DOHH2 (cell line): ENCODE measurements at regions not wholly inside any gene's neighbourhood (a gene's known extent, or its start where the extent isn't known, plus 50 kb on each side); places are given as distances from the start of the nearest gene placed in this dataset.

Source experiments
- H3F3A ChIP-seq: fragments of 200-600 bp; sonication (generic), shearing (Covaris generic); 2 replicates; pipeline ENCODE4 v1.6.0; 2016; ENCODE audit warnings: antibody characterized with exemption, mild to moderate bottlenecking; ENCODE audit not compliant: control insufficient read depth, insufficient read depth
- H3K27ac ChIP-seq: fragments of 200-600 bp; sonication (generic); 2 replicates; pipeline ENCODE4 v1.5.1; 2014; ENCODE audit warnings: low read depth, mild to moderate bottlenecking, low read length, moderate library complexity
- H3K27me3 ChIP-seq: fragments of 200-600 bp; sonication (generic); 2 replicates; pipeline ENCODE4 v1.6.1; 2014; ENCODE audit warnings: mild to moderate bottlenecking, low read length, mixed read lengths; ENCODE audit not compliant: control insufficient read depth
- H3K36me3 ChIP-seq: fragments of 200-600 bp; sonication (generic); 2 replicates; pipeline ENCODE4 v1.6.1; 2014; ENCODE audit warnings: mild to moderate bottlenecking, low read length, moderate library complexity, mixed read lengths; ENCODE audit not compliant: control insufficient read depth
- H3K4me1 ChIP-seq: fragments of 200-600 bp; sonication (generic); 2 replicates; pipeline ENCODE4 v1.6.1; 2014; ENCODE audit warnings: mild to moderate bottlenecking, low read length, mixed read lengths; ENCODE audit not compliant: control insufficient read depth
- H3K4me2 ChIP-seq: fragments of 200-600 bp; sonication (generic); 2 replicates; pipeline ENCODE4 v1.6.0; 2014; ENCODE audit warnings: mild to moderate bottlenecking, low read length, moderate library complexity
- H3K4me3 ChIP-seq: fragments of 200-600 bp; sonication (generic); 2 replicates; pipeline ENCODE4 v1.5.1; 2014; ENCODE audit warnings: mild to moderate bottlenecking, low read length, mixed read lengths
- H3K79me2 ChIP-seq: fragments of 200-600 bp; sonication (generic); 2 replicates; pipeline ENCODE4 v1.6.1; 2014; ENCODE audit warnings: mild to moderate bottlenecking, low read length, mixed read lengths; ENCODE audit not compliant: control insufficient read depth
- H3K9me2 ChIP-seq: fragments of 200-600 bp; sonication (generic); replicated peaks from 2 replicates; pipeline ENCODE4 v1.6.1; 2014; ENCODE audit warnings: mild to moderate bottlenecking, low read length, mixed read lengths; ENCODE audit not compliant: control insufficient read depth
- H3K9me3 ChIP-seq: fragments of 200-600 bp; sonication (generic); 2 replicates; pipeline ENCODE4 v1.6.1; 2014; ENCODE audit warnings: antibody characterized with exemption, low read length, mixed read lengths; ENCODE audit not compliant: control insufficient read depth, insufficient read depth
- H4K20me1 ChIP-seq: fragments of 200-600 bp; sonication (generic); 2 replicates; pipeline ENCODE4 v1.6.0; 2014; ENCODE audit warnings: low read depth, mild to moderate bottlenecking, antibody characterized with exemption, low read length, moderate library complexity; ENCODE audit not compliant: control insufficient read depth, insufficient read depth
- EZH2phosphoT487 ChIP-seq: fragments of 200-600 bp; sonication (generic); IDR thresholded peaks from 2 replicates; pipeline ENCODE4 v1.6.1; 2017; ENCODE audit warnings: borderline replicate concordance, mild to moderate bottlenecking, antibody characterized with exemption, low read length, moderate library complexity, mixed read lengths
- TF ChIP-seq, protein P1 (sequence below): fragments of 200-600 bp; sonication (generic); IDR thresholded peaks from one replicate; pipeline ENCODE4 v1.5.1; 2014; ENCODE audit warnings: antibody characterized with exemption, mild to moderate bottlenecking, low read depth, low read length; ENCODE audit not compliant: poor library complexity, severe bottlenecking

DNA sequence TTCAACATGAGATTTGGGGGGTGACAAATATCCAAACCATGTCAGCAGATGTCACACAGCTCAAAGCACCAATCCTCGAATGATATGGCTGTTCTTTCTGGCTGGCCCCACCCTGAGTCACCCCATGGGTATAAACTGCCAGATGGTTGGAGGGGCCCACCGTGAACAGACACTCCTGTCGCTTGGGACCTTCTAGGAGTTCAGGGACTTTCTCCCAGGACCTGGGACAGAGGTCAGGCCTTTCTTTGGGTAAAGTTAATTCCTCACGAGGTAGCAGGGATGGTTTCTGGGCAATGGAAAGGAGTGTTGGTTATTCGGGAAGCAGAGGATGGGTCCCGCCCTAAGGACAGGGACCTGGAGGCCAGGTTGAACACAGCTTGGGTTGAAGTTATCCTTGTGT, 262.0 kb downstream of the ACTR3B start:
- Histone ChIP-seq H3K4me1 (no peaks in the 10 kb centered on the region), H3K36me3 (no peaks in the 10 kb centered on the region), H4K20me1 (no peaks in the 10 kb centered on the region), H3K9me2 (no peaks in the 10 kb centered on the region), H3K27ac (no peak overlapping the region), H3K27me3 (no peaks in the 10 kb centered on the region), H3F3A (no peaks in the 10 kb centered on the region), H3K4me3 (no peak overlapping the region), H3K9me3 (no peaks in the 10 kb centered on the region), H3K4me2 (no peak overlapping the region), H3K79me2 (no peaks in the 10 kb centered on the region)
- no peak for TF ChIP-seq EZH2phosphoT487
- TF ChIP-seq, protein P1, sequence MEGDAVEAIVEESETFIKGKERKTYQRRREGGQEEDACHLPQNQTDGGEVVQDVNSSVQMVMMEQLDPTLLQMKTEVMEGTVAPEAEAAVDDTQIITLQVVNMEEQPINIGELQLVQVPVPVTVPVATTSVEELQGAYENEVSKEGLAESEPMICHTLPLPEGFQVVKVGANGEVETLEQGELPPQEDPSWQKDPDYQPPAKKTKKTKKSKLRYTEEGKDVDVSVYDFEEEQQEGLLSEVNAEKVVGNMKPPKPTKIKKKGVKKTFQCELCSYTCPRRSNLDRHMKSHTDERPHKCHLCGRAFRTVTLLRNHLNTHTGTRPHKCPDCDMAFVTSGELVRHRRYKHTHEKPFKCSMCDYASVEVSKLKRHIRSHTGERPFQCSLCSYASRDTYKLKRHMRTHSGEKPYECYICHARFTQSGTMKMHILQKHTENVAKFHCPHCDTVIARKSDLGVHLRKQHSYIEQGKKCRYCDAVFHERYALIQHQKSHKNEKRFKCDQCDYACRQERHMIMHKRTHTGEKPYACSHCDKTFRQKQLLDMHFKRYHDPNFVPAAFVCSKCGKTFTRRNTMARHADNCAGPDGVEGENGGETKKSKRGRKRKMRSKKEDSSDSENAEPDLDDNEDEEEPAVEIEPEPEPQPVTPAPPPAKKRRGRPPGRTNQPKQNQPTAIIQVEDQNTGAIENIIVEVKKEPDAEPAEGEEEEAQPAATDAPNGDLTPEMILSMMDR: no peak

DNA sequence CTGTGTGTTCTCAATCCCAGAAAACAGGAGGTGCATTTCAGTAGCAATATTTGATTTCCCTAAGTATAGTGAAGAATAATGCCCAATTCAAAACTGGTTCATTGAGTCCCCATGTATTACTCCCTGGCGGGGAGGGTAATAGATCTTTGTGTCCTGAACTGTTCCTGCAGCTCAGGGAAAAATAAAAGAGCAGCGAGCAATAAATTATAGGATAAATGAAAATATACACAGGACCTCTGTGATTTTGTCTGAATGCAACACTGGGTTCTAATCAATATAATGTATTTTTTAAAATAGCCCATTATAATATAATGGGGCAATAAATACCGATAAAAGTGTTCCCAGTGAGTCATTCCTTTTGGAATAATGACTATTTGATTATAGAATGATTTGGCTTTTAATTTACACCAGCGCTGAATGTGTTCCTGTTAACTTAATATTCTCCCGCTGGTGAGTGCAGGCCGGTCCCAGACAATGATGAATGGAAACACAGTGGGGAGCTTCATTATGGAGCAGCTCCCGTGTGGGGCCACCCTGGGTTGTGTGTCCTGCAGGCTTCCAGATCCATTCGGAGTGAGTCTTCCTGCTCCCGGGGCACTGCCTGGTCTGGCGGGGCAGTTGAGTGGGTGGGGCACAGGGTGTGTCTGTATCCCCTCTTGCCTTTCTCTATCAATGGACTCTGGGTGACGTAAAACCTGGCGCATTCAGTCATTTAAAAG, 263.1 kb downstream of the ACTR3B start:
- Histone ChIP-seq H4K20me1 (no peaks in the 10 kb centered on the region), H3F3A (no peaks in the 10 kb centered on the region), H3K9me2 (no peaks in the 10 kb centered on the region), H3K27me3 (no peaks in the 10 kb centered on the region), H3K9me3 (no peaks in the 10 kb centered on the region), H3K4me3 (no peak overlapping the region), H3K4me2 (no peak overlapping the region), H3K27ac (no peak overlapping the region), H3K36me3 (no peaks in the 10 kb centered on the region), H3K79me2 (no peaks in the 10 kb centered on the region), H3K4me1 (no peaks in the 10 kb centered on the region)
- TF ChIP-seq, protein P1: no peak
- TF ChIP-seq EZH2phosphoT487: no peak

DNA sequence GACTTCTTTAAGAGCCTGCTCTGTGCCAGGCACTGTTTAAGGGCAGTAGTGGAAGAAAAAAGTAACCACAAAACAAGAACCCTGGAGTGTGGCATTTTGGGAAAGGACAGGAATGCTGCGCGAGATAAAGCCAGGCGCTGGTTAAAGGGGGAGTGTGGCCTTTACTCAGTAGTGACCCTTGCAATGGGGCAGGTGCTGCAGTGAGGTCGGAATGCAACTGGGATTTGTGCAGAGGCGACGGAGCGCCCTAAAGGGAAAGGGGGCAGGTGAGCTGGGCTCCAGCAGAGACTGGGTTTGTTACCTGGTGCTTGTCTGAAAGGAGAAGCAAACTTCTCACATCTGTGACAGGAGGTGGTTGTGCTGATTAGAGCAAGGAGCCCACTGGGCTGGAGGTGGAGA, 263.6 kb downstream of the ACTR3B start:
- TF ChIP-seq EZH2phosphoT487: no peak
- TF ChIP-seq, protein P1: no peak
- no peaks in the 10 kb centered on the region for H3K27me3 ChIP-seq

More for the DNA sequence above, 263.6 kb downstream of the ACTR3B start:
- no peak overlapping the region for H3K4me3 ChIP-seq
- H3K36me3 ChIP-seq: no peaks in the 10 kb centered on the region
- no peaks in the 10 kb centered on the region for H3K9me2 ChIP-seq
- no peaks in the 10 kb centered on the region for H3K79me2 ChIP-seq
- H3K4me2 ChIP-seq: no peak overlapping the region
- no peaks in the 10 kb centered on the region for H3F3A ChIP-seq
- no peak overlapping the region for H3K27ac ChIP-seq
- no peaks in the 10 kb centered on the region for H3K9me3 ChIP-seq
- no peaks in the 10 kb centered on the region for H4K20me1 ChIP-seq
- H3K4me1 ChIP-seq: no peaks in the 10 kb centered on the region
